Fibroblast of mammary gland (primary cell): ENCODE measurements at regions not wholly inside any gene's neighbourhood (a gene's known extent, or its start where the extent isn't known, plus 50 kb on each side); places are given as distances from the start of the nearest gene placed in this dataset.

Experiments
- DNase-seq: peaks from one replicate; pipeline ENCODE4 v3.0.0-alpha.2; 2010; ENCODE audit warnings: low read depth
- H3K4me3 ChIP-seq: 2 replicates; pipeline ENCODE4 v1.5.1; 2011; ENCODE audit warnings: low read depth, mild to moderate bottlenecking, low read length, moderate library complexity; ENCODE audit not compliant: control insufficient read depth
- CTCF ChIP-seq: conservative IDR thresholded peaks from 2 replicates; pipeline ENCODE4 v1.5.1; 2011; ENCODE audit warnings: low read depth, low read length, inconsistent platforms; ENCODE audit not compliant: control insufficient read depth, insufficient read depth

DNA sequence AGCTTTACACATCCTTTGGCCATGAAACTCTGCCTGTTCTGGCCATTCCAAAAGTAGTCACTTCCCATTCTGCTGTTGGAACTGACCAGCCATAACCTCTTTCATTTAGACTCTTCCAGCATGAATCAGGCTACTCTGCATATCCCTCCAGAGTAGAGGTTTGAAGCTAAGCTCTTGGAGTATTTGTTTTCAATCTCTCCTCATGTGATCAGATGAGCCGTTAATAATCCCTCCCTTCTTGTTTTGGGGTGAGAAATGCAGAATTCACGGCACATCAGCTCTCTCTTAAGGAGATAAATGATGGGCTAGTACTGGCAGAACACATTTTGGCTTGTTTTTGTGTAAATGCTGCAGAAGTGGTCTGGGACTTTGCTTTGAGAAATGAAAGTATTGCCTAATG, 519.9 kb downstream of the PCDH17 start:
- H3K4me3 ChIP-seq = no peak overlapping the region
- no peak for DNase-seq
- no peak for TF ChIP-seq CTCF

GRCh38 chr13:58160980-58161379, 529.4 kb downstream of the PCDH17 start:
- TF ChIP-seq CTCF = no peak
- DNase-seq = no peak
- H3K4me3 ChIP-seq = no peak overlapping the region

DNA sequence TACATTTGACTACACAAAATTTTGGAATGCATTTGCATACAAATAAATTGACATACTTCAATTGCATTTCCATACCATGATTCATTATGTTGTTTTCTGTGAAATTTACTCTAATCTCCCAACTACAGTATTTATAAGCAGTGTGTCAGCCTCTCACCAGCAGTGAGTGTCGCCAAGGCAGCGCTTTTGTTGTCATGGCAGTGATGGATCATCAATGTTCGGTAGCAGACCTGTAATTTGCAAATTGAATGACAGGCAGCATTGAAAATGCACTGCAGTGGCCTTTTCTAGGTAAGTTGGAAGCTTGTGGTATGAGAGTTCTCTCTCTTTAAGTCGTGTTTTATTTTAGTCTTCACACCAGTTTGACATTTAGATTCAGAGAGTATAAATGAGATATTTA, 534.1 kb downstream of the PCDH17 start:
- DNase-seq = no peak
- no peak overlapping the region for H3K4me3 ChIP-seq
- no peak for TF ChIP-seq CTCF

- TF ChIP-seq CTCF = no peak
- H3K4me3 ChIP-seq = no peak overlapping the region
- no peak for DNase-seq
Measured at GRCh38 chr13:58181111-58181510, 549.6 kb downstream of the PCDH17 start.

DNA sequence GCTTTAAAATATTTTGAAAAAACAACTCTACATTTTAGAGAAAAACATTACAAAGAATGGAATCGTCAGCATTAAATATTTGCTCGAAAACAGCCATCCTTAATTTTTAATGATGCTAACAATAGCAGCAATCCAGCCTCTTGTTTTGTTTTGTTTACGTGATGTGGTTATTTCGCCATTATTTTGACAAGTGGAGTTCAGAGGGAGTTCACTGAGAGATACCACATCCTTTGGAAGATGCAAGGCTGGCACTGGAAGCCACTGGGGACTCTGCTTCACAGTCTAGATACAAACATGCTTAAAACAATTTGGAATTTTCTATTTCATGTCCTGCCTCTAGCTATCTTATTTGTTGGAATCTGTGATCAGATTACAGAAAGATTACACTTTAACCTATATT, 556.3 kb downstream of the PCDH17 start:
- no peak for TF ChIP-seq CTCF
- DNase-seq = no peak
- no peak overlapping the region for H3K4me3 ChIP-seq

DNA sequence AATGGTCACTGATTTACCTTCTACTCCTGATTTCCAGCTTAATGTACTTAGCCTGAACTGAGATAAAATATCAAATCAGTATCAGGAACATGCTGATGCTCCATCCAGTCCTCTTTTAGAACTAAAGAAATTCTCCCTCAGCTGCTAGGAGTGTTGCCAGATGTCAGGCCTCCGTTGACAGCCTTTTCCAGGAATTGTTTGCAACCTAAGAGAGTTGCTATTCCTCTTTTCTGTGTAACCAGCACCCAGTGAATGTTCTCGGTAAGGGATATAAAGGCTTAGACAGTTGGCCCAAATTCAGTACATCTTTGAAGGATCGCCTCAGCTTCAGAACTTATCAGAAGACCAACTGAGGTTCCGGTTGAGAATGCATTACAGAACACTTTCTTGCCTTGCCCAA, 559.0 kb downstream of the PCDH17 start:
- no peak overlapping the region for H3K4me3 ChIP-seq
- TF ChIP-seq CTCF = no peak
- DNase-seq = no peak

DNA sequence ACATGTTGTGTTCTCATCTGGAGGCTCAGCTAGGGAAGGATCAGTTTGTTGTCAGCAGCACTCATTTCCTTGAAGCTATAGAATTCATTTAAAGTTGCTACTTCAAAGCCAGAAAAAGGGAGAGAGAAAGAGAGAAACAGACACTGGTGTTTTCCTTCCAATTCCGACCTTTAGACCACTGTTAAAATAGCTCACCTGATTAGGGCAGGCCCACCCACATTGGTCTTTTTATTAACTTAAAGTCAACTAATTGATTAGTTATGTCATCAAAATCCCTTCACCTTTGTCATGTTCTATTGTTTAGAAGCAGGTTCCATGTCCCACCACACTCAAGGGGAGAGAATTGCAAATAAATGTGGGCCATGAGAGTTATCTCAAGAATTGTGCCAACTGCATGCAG, 560.2 kb downstream of the PCDH17 start:
- no peak for TF ChIP-seq CTCF

More for the DNA sequence above, 560.2 kb downstream of the PCDH17 start:
- DNase-seq = no peak
- H3K4me3 ChIP-seq = no peak overlapping the region
